WTC11 (cell line): ENCODE measurements at regions not wholly inside any gene's neighbourhood (a gene's known extent, or its start where the extent isn't known, plus 50 kb on each side); places are given as distances from the start of the nearest gene placed in this dataset.

ENCODE experiments used
- ATAC-seq: fragments of 200-7000 bp; cut with Tn5 transposase; 2 replicates; pipeline ENCODE4 v1.10.0; 2021; ENCODE audit warnings: mild to moderate bottlenecking, moderate library complexity
- CTCF ChIA-PET: fragments of 300-600 bp; sonication (Branson Sonifier 250); formaldehyde crosslinking; loops from one replicate; lab custom pipeline; 2021; ENCODE audit warnings: antibody characterized with exemption; lab: Charles Lee
- POLR2A ChIA-PET: fragments of 350-600 bp; sonication (Branson Sonifier 250); formaldehyde crosslinking; loops from one replicate; lab custom pipeline; 2021; ENCODE audit warnings: antibody characterized with exemption; lab: Charles Lee
- DNase-seq: peaks from one replicate; pipeline ENCODE4 v3.0.0; 2021; ENCODE audit warnings: low spot score
- H3K27ac Mint-ChIP-seq: 2 replicates; pipeline ENCODE4 v1.8.0; 2021; ENCODE audit warnings: mixed read lengths
- H3K27me3 Mint-ChIP-seq: 2 replicates; pipeline ENCODE4 v1.8.0; 2021; ENCODE audit warnings: low read depth, mild to moderate bottlenecking, moderate library complexity, mixed read lengths
- H3K36me3 Mint-ChIP-seq: 2 replicates; pipeline ENCODE4 v1.8.0; 2021; ENCODE audit warnings: mixed read lengths
- H3K4me1 Mint-ChIP-seq: 2 replicates; pipeline ENCODE4 v1.8.0; 2022; ENCODE audit warnings: mixed read lengths
- H3K4me3 Mint-ChIP-seq: 2 replicates; pipeline ENCODE4 v1.8.0; 2021; ENCODE audit warnings: mild to moderate bottlenecking, moderate library complexity, mixed read lengths
- H3K9me3 Mint-ChIP-seq: 2 replicates; pipeline ENCODE4 v1.8.0; 2021; ENCODE audit warnings: mixed read lengths
- AFF4 ChIP-seq: sonication (generic); formaldehyde crosslinking; IDR thresholded peaks from 2 replicates; pipeline ENCODE4 v1.8.1; 2023; ENCODE audit warnings: mild to moderate bottlenecking, missing genetic modification reagents, borderline replicate concordance
- ATF2 ChIP-seq: sonication (generic); formaldehyde crosslinking; IDR thresholded peaks from 2 replicates; pipeline ENCODE4 v1.8.1; 2022; ENCODE audit warnings: low read depth, missing genetic modification reagents, borderline replicate concordance
- ATF3 ChIP-seq: sonication (generic); formaldehyde crosslinking; conservative IDR thresholded peaks from 2 replicates; pipeline ENCODE4 v1.8.1; 2022; ENCODE audit warnings: mild to moderate bottlenecking, missing genetic modification reagents
- CREB1 ChIP-seq: sonication (generic); formaldehyde crosslinking; IDR thresholded peaks from 2 replicates; pipeline ENCODE4 v1.8.0; 2023; ENCODE audit warnings: mild to moderate bottlenecking, missing genetic modification reagents
- CREM ChIP-seq: sonication (generic); formaldehyde crosslinking; IDR thresholded peaks from 2 replicates; pipeline ENCODE4 v1.8.1; 2022; ENCODE audit warnings: mild to moderate bottlenecking, missing genetic modification reagents, moderate library complexity
- CTCF ChIP-seq: fragments of 200-600 bp; IDR thresholded peaks from 2 replicates; pipeline ENCODE4 v1.8.0; 2022; ENCODE audit warnings: antibody characterized with exemption
- ELF4 ChIP-seq: sonication (generic); formaldehyde crosslinking; IDR thresholded peaks from 2 replicates; pipeline ENCODE4 v1.8.1; 2022; ENCODE audit warnings: low read depth, mild to moderate bottlenecking, moderate library complexity, missing genetic modification reagents
- HMGXB4 ChIP-seq: sonication (generic); formaldehyde crosslinking; IDR thresholded peaks from 2 replicates; pipeline ENCODE4 v1.8.1; 2023; ENCODE audit warnings: mild to moderate bottlenecking, moderate library complexity, missing genetic modification reagents
- KAT7 ChIP-seq: sonication (generic); formaldehyde crosslinking; IDR thresholded peaks from 2 replicates; pipeline ENCODE4 v1.8.1; 2023; ENCODE audit warnings: missing genetic modification reagents, mild to moderate bottlenecking, borderline replicate concordance
- PREB ChIP-seq: sonication (generic); formaldehyde crosslinking; IDR thresholded peaks from 2 replicates; pipeline ENCODE4 v1.8.1; 2022; ENCODE audit warnings: mild to moderate bottlenecking, missing genetic modification reagents, moderate library complexity, borderline replicate concordance
- SMAD4 ChIP-seq: sonication (generic); formaldehyde crosslinking; IDR thresholded peaks from 2 replicates; pipeline ENCODE4 v1.8.0; 2022; ENCODE audit warnings: mild to moderate bottlenecking, missing genetic modification reagents
- SP1 ChIP-seq: sonication (generic); formaldehyde crosslinking; conservative IDR thresholded peaks from 2 replicates; pipeline ENCODE4 v1.8.1; 2022; ENCODE audit warnings: missing genetic modification reagents
- TEAD4 ChIP-seq: sonication (generic); formaldehyde crosslinking; IDR thresholded peaks from 2 replicates; pipeline ENCODE4 v1.8.0; 2022; ENCODE audit warnings: mild to moderate bottlenecking, missing genetic modification reagents
- ZMAT4 ChIP-seq: fragments of 250-450 bp; sonication (Bioruptor Pico); IDR thresholded peaks from 2 replicates; pipeline ENCODE4 v1.9.0; 2021; ENCODE audit warnings: mild to moderate bottlenecking
- ZNF121 ChIP-seq: sonication (generic); formaldehyde crosslinking; IDR thresholded peaks from 2 replicates; pipeline ENCODE4 v1.8.0; 2023; ENCODE audit warnings: missing genetic modification reagents
- ZNF219 ChIP-seq: sonication (generic); formaldehyde crosslinking; IDR thresholded peaks from 2 replicates; pipeline ENCODE4 v1.8.0; 2023; ENCODE audit warnings: missing genetic modification reagents, mild to moderate bottlenecking, borderline replicate concordance
- ZNF232 ChIP-seq: sonication (generic); formaldehyde crosslinking; IDR thresholded peaks from 2 replicates; pipeline ENCODE4 v1.8.0; 2022; ENCODE audit warnings: mild to moderate bottlenecking, missing genetic modification reagents
- ZNF425 ChIP-seq: fragments of 250-450 bp; sonication (Bioruptor Pico); conservative IDR thresholded peaks from 2 replicates; pipeline ENCODE4 v1.9.0; 2021; ENCODE audit warnings: mild to moderate bottlenecking

GRCh38 chr2:83229443-83229842, 1229.6 kb downstream of the SUCLG1 start:
- H3K27ac Mint-ChIP-seq: no peak overlapping the region
- H3K36me3 Mint-ChIP-seq: peaks cover 5% of the 10 kb centered on the region
- H3K9me3 Mint-ChIP-seq: peaks cover 5% of the 10 kb centered on the region; the same call in 1 of the 2 replicates
- no peak for ATAC-seq
- TF ChIP-seq CREM (CRISPR knock-in tag) (no peak), ATF3 (CRISPR knock-in tag) (no peak), ATF2 (CRISPR knock-in tag) (no peak), ZNF219 (no peak)
- H3K4me1 Mint-ChIP-seq: peaks cover 10% of the 10 kb centered on the region
- ChIA-PET CTCF (no interaction called here), POLR2A (no interaction called here)
- no peaks in the 10 kb centered on the region; the same call in 1 of the 2 replicates for H3K27me3 Mint-ChIP-seq
- no peak for DNase-seq
- no peak overlapping the region for H3K4me3 Mint-ChIP-seq

- no peaks in the 10 kb centered on the region for H3K9me3 Mint-ChIP-seq
- no peak for TF ChIP-seq TEAD4 (CRISPR knock-in tag)
- TF ChIP-seq KAT7: no peak
- TF ChIP-seq ZMAT4 (CRISPR knock-in tag): no peak
- no peak for TF ChIP-seq AFF4
- no peak for TF ChIP-seq CTCF
- TF ChIP-seq SP1: no peak
- no peak for TF ChIP-seq HMGXB4 (CRISPR knock-in tag)
- no peak for TF ChIP-seq ZNF425 (CRISPR knock-in tag)
- no peak for TF ChIP-seq SMAD4 (CRISPR knock-in tag)
- no peak for TF ChIP-seq PREB
- no peak for TF ChIP-seq CREB1
- TF ChIP-seq ELF4 (CRISPR knock-in tag): no peak
- TF ChIP-seq ZNF121 (CRISPR knock-in tag): no peak
- TF ChIP-seq ZNF232: no peak
- CTCF ChIA-PET: no interaction called here
- no peaks in the 10 kb centered on the region for H3K36me3 Mint-ChIP-seq
- H3K4me1 Mint-ChIP-seq: no peaks in the 10 kb centered on the region
- no peaks in the 10 kb centered on the region; the same call in 1 of the 2 replicates for H3K27me3 Mint-ChIP-seq
- H3K27ac Mint-ChIP-seq: no peak overlapping the region
- no peak overlapping the region for H3K4me3 Mint-ChIP-seq
- POLR2A ChIA-PET: no interaction called here
- no peak for DNase-seq
- no peak for ATAC-seq
Observed at GRCh38 chr2:83224591-83225200, 1234.4 kb downstream of the SUCLG1 start.
